GM18520 (cell line): ENCODE measurements at regions not wholly inside any gene's neighbourhood (a gene's known extent, or its start where the extent isn't known, plus 50 kb on each side); places are given as distances from the start of the nearest gene placed in this dataset.

Experiments used
- ATAC-seq: cut with Tn5 transposase; IDR thresholded peaks from one replicate; pipeline ENCODE4 v1.9.1; 2021; ENCODE audit not compliant: unreplicated experiment

GRCh38 chr7:47691988-47692387, 110.1 kb upstream of the TNS3 start:
- ATAC-seq = no peak

- no peak for ATAC-seq
Measured at GRCh38 chr7:47690902-47691558, 109.1 kb upstream of the TNS3 start.

- ATAC-seq = no peak
Measured at GRCh38 chr7:47689558-47689957, 107.6 kb upstream of the TNS3 start.

GRCh38 chr7:47688311-47689100, 106.6 kb upstream of the TNS3 start:
- no peak for ATAC-seq

GRCh38 chr7:47685712-47686376, 103.9 kb upstream of the TNS3 start:
- ATAC-seq = no peak

DNA sequence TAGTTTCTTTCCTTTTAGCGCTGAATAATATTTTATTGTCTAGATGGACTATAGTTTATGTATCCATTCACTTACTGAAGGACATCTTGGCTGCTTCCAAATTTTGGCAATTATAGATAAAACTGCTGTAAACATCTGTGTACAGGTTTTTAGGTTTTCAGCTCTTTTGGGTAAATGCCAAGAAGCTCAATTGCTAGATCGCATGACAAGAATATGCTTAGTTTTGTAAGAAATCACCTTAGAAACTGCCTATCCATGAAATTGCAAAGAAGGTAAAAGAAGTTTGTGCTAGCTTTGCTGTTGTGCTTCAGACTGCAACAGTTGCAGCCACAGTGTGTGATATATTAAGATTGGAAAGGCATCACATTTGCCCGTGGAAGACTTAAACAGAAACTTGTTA, 103.2 kb upstream of the TNS3 start:
- no peak for ATAC-seq

- no peak for ATAC-seq
Measured at GRCh38 chr7:47684728-47685127, 102.8 kb upstream of the TNS3 start.

DNA sequence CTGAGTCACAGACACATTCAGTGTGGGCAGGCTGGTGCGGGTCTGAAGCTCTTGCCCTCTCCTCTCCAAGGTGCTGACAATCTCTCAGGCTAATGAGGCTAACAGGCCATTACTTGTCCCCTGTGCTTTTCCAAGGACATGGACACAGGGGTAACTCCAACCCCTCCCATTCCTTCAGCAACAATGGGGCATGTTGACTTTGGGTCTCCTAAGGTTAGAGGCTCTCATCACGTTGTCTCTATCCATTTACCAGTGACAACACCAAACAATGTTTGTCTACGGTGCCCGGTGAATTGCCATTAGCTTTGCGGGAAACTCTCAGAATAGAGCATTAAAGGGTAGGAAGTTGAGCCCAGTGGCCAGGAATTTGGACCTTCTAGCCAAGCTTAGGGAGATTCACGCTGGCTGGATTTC, 101.6 kb upstream of the TNS3 start:
- ATAC-seq = no peak

GRCh38 chr7:47682874-47683273, 101.0 kb upstream of the TNS3 start:
- ATAC-seq = no peak

- no peak for ATAC-seq
Measured at GRCh38 chr7:47681249-47681810, 99.4 kb upstream of the TNS3 start.

DNA sequence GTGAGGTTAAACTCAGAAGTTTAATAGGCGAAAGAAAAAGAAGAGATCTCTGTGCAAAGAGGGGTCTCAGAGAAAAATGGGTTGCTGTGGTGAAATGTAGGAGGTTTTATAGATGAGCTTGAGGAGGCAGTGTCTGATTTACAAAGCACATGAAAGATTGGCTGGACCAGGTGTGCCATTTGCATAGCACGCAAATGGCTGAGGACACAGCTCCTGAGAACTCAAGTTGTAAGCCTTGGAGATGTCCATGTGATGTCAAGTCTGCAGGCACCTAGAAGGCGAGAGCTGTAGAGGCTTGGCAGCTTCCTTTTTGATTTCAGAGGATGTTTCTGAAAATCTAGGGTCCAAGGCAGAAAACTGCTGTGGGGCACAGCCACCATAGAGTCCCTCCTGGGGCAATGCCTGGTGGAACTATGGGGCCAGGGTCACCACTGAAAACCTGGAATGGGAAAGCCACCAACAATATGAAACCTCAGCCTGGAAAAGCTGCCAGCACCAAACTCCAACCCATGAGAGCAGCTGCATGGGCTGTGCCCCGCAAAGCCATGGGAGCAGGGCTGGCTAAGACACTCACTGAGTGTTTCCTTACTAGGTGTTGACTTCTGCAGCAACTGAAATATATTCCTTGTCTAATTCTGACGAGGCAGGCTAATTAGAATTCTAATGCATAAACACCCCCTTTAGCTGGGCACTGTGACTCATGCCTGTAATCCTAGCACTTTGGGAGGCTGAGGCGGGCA, 96.9 kb upstream of the TNS3 start:
- no peak for ATAC-seq

- no peak for ATAC-seq
Measured at GRCh38 chr7:47677664-47678063, 95.8 kb upstream of the TNS3 start.

GRCh38 chr7:47677093-47677492, 95.2 kb upstream of the TNS3 start:
- ATAC-seq = no peak

DNA sequence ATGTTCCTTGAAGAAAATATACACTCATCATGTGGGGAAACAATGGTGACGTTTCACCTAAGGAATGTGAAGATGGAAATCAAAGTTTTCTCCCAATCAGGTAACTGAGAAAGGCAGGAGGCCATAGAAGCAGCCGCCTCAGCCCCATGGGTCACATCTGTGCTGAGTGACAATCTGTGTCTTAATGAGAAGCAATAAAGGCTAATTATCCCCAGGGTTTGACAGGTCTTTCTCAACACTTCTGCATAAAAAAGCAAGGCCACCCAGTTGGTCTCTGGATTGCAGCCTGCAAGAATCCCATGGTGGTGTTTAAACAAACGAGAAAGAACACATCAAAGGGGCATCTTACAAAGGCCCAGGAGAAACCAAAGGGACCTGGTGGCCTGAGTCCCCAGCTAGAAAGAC, 91.1 kb upstream of the TNS3 start:
- ATAC-seq = no peak

DNA sequence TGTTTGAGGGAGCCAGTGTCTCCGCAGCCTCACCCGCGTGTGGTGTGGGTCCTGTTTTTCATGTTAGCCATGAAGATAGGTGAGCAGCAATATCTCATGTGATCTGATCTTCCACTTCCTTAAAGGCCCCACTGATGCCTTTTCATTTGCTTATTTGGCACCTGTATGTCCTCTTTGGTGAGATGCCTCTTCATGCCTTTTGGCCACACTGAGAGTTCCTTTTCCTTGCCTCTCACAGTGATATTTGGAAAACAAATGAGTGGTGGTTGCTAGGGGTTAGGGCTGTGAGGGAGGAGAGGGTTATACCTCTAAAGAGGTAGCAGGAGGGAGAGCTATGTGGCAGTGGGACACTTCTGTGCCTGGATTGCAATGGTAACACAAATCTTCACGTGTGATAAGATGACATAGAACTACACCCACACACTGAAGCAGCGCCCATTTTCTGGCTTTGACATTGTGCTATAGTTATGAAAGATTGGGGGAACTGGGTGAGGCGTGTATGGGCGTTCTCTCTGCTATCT, 90.4 kb upstream of the TNS3 start:
- ATAC-seq = no peak

GRCh38 chr7:47671358-47671757, 89.4 kb upstream of the TNS3 start:
- ATAC-seq = no peak

DNA sequence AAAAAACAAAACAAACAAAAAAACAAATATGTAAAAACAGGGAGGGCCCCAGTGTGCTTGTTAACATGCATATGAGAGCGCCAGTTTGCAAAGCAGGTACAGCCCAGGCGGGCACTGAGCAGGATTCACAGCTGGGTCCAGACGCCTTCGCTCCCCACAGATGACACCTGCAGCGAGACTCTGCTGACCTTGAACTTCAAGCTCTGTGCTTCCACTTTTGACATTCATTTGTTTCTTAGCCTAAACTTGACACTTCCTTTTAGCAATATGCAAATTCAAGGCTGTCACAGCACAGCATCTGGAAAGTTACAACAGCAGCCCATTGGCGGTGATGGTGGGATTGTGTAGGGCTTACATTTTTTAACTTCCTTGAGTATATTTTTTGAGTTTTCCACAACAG, 88.8 kb upstream of the TNS3 start:
- ATAC-seq = peak; percentile 80

GRCh38 chr7:47669901-47670384, 88.0 kb upstream of the TNS3 start:
- ATAC-seq = no peak

DNA sequence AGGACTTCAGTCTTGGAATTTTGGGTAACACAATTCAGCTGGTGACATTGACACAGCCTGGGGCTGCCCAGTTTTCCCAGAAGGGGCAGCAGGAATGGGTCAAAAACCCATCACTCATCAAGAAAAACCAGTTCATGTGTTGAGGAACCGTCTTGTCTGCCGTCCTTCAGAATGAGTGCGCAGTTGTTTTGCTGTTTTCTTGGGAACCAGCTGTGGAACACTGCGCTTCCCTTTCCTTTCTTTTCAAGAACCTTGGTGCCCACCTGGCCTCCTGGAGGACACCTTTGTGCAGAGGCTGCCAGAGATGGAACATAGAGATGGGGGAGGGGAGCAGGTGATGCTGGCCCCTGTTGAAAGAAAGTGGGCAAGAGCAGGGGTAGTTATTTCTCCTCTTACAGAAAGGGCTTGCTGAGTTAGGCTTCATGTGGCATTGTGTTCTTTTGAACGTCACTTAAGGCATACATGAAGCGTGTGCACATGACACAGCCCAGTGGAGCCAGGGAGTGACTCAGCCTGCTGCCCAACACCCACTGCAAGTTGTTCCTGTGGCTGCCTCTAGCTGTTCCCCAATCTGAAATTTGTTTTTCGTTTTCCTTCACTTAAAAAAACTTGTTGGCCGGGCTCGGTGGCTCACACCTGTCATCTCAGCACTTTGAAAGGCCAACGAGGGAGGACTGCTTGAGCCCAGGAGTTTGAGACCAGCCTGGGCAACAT, 87.4 kb upstream of the TNS3 start:
- peak; percentile 80 for ATAC-seq
